ENCODE measurements at regions not wholly inside any gene's neighbourhood (a gene's known extent, or its start where the extent isn't known, plus 50 kb on each side); places are given as distances from the start of the nearest gene placed in this dataset.
"Not testable (repeated sequence)": the region's sequence is repeated elsewhere in the genome, so short reads cannot be mapped to it uniquely, and the experiment has no call there.

GRCh38 chr5:91245871-91246270 is 137.2 kb downstream of the ARRDC3 start:
- Histone ChIP-seq H3K36me3 (no peaks in the 10 kb centered on the region), H3K27me3 (replicated peaks; ENCODE audit: insufficient read depth) (no peaks in the 10 kb centered on the region), H3K4me3 (no peak overlapping the region), H3K4me1 (ENCODE audit: control insufficient read depth in 1 of 2, low read depth in 2 of 2) (no peaks in the 10 kb centered on the region), H3K27ac (no peak overlapping the region), H3K9me3 (peaks cover 5% of the 10 kb centered on the region)
- ATAC-seq (ENCODE audit: insufficient number of reproducible peaks, low FRiP score, low read depth) (no peak), DNase-seq (ENCODE audit: low spot score) (no peak)
- TF ChIP-seq CTCF (IDR thresholded peaks at IDR 0.05): no peak

- no peak for TF ChIP-seq CTCF (IDR thresholded peaks at IDR 0.05)
- no peaks in the 10 kb centered on the region for H3K27me3 ChIP-seq (replicated peaks; ENCODE audit: insufficient read depth)
- no peaks in the 10 kb centered on the region for H3K4me1 ChIP-seq (ENCODE audit: control insufficient read depth in 1 of 2, low read depth in 2 of 2)
- no peak overlapping the region for H3K27ac ChIP-seq
- H3K9me3 ChIP-seq: no peaks in the 10 kb centered on the region
- H3K4me3 ChIP-seq: no peak overlapping the region
- DNase-seq (ENCODE audit: low spot score) (no peak), ATAC-seq (ENCODE audit: insufficient number of reproducible peaks, low FRiP score, low read depth) (no peak)
- no peaks in the 10 kb centered on the region for H3K36me3 ChIP-seq
These were observed 138.1 kb downstream of the ARRDC3 start for GRCh38 chr5:91245074-91245452.

- Histone ChIP-seq H3K9me3 (no peaks in the 10 kb centered on the region), H3K4me3 (no peak overlapping the region), H3K36me3 (no peaks in the 10 kb centered on the region), H3K27me3 (replicated peaks; ENCODE audit: insufficient read depth) (no peaks in the 10 kb centered on the region), H3K27ac (no peak overlapping the region), H3K4me1 (ENCODE audit: control insufficient read depth in 1 of 2, low read depth in 2 of 2) (no peaks in the 10 kb centered on the region)
- ATAC-seq (ENCODE audit: insufficient number of reproducible peaks, low FRiP score, low read depth): no peak
- no peak for TF ChIP-seq CTCF (IDR thresholded peaks at IDR 0.05)
- DNase-seq (ENCODE audit: low spot score): no peak
These were observed 138.6 kb downstream of the ARRDC3 start for GRCh38 chr5:91244380-91245073.

- Histone ChIP-seq H3K27me3 (replicated peaks; ENCODE audit: insufficient read depth) (no peaks in the 10 kb centered on the region), H3K4me3 (no peak overlapping the region), H3K27ac (no peak overlapping the region), H3K9me3 (no peaks in the 10 kb centered on the region), H3K36me3 (no peaks in the 10 kb centered on the region), H3K4me1 (ENCODE audit: control insufficient read depth in 1 of 2, low read depth in 2 of 2) (no peaks in the 10 kb centered on the region)
- ATAC-seq (ENCODE audit: insufficient number of reproducible peaks, low FRiP score, low read depth) (no peak), DNase-seq (ENCODE audit: low spot score) (no peak)
- TF ChIP-seq CTCF (IDR thresholded peaks at IDR 0.05): no peak
These were observed 139.3 kb downstream of the ARRDC3 start for GRCh38 chr5:91243852-91244251.

- ATAC-seq (ENCODE audit: insufficient number of reproducible peaks, low FRiP score, low read depth) (no peak), DNase-seq (ENCODE audit: low spot score) (no peak)
- Histone ChIP-seq H3K4me3 (no peak overlapping the region), H3K27ac (no peak overlapping the region), H3K4me1 (ENCODE audit: control insufficient read depth in 1 of 2, low read depth in 2 of 2) (no peaks in the 10 kb centered on the region), H3K9me3 (no peaks in the 10 kb centered on the region), H3K36me3 (no peaks in the 10 kb centered on the region), H3K27me3 (replicated peaks; ENCODE audit: insufficient read depth) (no peaks in the 10 kb centered on the region)
- no peak for TF ChIP-seq CTCF (IDR thresholded peaks at IDR 0.05)
These were observed 139.8 kb downstream of the ARRDC3 start for GRCh38 chr5:91243286-91243685.

GRCh38 chr5:91241460-91241859 is 141.7 kb downstream of the ARRDC3 start:
- DNase-seq (ENCODE audit: low spot score); H3K4me3 ChIP-seq; H3K4me1 ChIP-seq (ENCODE audit: control insufficient read depth in 1 of 2, low read depth in 2 of 2): not testable (repeated sequence)

More at GRCh38 chr5:91241460-91241859, 141.7 kb downstream of the ARRDC3 start:
- not testable (repeated sequence) for H3K9me3 ChIP-seq; H3K36me3 ChIP-seq; H3K27ac ChIP-seq; ATAC-seq (ENCODE audit: insufficient number of reproducible peaks, low FRiP score, low read depth); H3K27me3 ChIP-seq (replicated peaks; ENCODE audit: insufficient read depth)
